Aorta (tissue), 5 donors: ENCODE measurements at regions not wholly inside any gene's neighbourhood (a gene's known extent, or its start where the extent isn't known, plus 50 kb on each side); places are given as distances from the start of the nearest gene placed in this dataset.

Experiments
- ATAC-seq: fragments of 200-7000 bp; cut with Tn5 transposase; one replicate; pipeline ENCODE4 v1.9.1; 2022; ENCODE audit warnings: moderate library complexity; ENCODE audit not compliant: low FRiP score
- DNase-seq, 2 donors: peaks; one replicate each; pipeline ENCODE4 v3.0.0-alpha.2; 2020
- H3K27ac ChIP-seq, 2 donors: one replicate each; pipeline ENCODE4 v1.5.1; 2013; ENCODE audit warnings: low read length in 2 of 2, mild to moderate bottlenecking in 2 of 2, moderate library complexity in 2 of 2, control low read depth in 1 of 2, inconsistent platforms in 1 of 2, low read depth in 1 of 2
- H3K27me3 ChIP-seq, 2 donors: one replicate each; pipeline ENCODE4 v1.6.1; 2013; ENCODE audit warnings: control low read depth in 1 of 2, low read length in 1 of 2, mild to moderate bottlenecking in 1 of 2, moderate library complexity in 1 of 2; ENCODE audit not compliant: insufficient read depth in 2 of 2, control insufficient read depth in 1 of 2
- H3K36me3 ChIP-seq, 2 donors: one replicate each; pipeline ENCODE4 v1.6.1; 2013; ENCODE audit warnings: control low read depth in 1 of 2, low read length in 1 of 2, mild to moderate bottlenecking in 1 of 2; ENCODE audit not compliant: insufficient read depth in 2 of 2, control insufficient read depth in 1 of 2
- H3K4me1 ChIP-seq, 2 donors: one replicate each; pipeline ENCODE4 v1.6.1; 2013; ENCODE audit warnings: low read length in 2 of 2, control low read depth in 1 of 2, mild to moderate bottlenecking in 1 of 2, moderate library complexity in 1 of 2; ENCODE audit not compliant: insufficient read depth in 2 of 2, control insufficient read depth in 1 of 2
- H3K4me3 ChIP-seq, 2 donors: one replicate each; pipeline ENCODE4 v1.5.1; 2013; ENCODE audit warnings: low read length in 2 of 2, control low read depth in 1 of 2, mild to moderate bottlenecking in 1 of 2
- H3K9me3 ChIP-seq: one replicate; pipeline ENCODE4 v1.6.1; 2013; ENCODE audit warnings: mild to moderate bottlenecking, low read length; ENCODE audit not compliant: control insufficient read depth
- WGBS, 2 donors: extraction: QIAGEN DNeasy Blood & Tissue Kit; methylation state at CpG; one replicate each; pipeline ENCODE4 v1.1.7; 2013; 5-methylcytosine and 5-hydroxymethylcytosine counted together
- intact Hi-C, 2 donors: fragments of 100-400 bp; cut with DNase I; formaldehyde crosslinking; loops; one replicate each; pipeline versions ENCODE4 v1.14.2 to v1.15.0; 2022
- donor health status: healthy with polysubstance abuse.
- donor health status: Bipolar disorder and iron deficiency.
- donor health status: DM: no; HTN: no; CAD: no.
- donor health status: DM: no; HTN: no; CAD: no.
- donor health status: DM: yes; HTN: yes; CAD: no.

DNA sequence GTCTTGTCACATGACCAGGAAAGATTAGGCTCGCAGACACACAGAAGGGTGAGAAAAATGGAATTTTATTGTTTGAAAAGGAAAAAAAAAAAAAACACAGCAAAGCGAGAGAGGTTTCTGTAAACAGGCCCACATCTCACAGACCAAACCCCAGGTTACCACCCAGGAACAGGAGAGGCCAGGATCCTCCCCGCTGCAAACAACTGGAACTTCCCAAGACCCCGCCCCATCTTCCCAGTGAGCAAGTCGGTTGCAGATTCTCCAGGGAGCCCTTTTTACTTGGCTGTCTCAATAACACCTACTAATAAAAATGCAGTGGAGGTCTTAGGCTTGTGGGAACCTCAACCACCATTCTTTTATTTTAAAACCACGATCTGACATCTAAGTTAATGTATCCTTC is 84.7 kb upstream of the ETS2 start:
- Histone ChIP-seq H3K27ac (no peak overlapping the region), H3K9me3 (peaks cover 2% of the 10 kb centered on the region), H3K4me3 (no peak overlapping the region), H3K27me3 (no peaks in the 10 kb centered on the region), H3K36me3 (no peaks in the 10 kb centered on the region), H3K4me1 (no peaks in the 10 kb centered on the region)
- DNase-seq = no peak
- intact Hi-C loops = no loop called here
- WGBS, 2 donors = 89 to 93% methylated on average over 6 of the region's 6 CpGs
- ATAC-seq = no peak

DNA sequence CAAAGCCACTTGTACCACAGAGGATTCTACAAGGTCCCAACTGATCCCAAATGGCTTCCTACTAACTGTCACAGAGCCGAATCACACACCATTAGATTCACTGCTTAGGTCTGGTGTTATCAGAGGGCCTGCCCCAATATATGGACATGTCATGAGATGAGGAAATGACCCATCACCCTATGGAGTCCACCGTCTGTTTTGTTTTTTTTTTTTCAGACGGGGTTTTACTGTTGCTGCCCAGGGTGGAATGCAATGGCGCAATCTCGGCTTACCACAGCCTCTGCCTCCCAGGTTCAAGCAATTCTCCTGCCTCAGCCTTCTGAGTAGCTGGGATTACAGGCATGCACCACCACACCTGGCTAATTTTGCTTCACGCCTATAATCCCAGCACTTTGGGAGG is 83.8 kb upstream of the ETS2 start:
- Histone ChIP-seq H3K4me3 (no peak overlapping the region), H3K27me3 (no peaks in the 10 kb centered on the region), H3K4me1 (no peaks in the 10 kb centered on the region), H3K27ac (no peak overlapping the region), H3K9me3 (peaks cover 2% of the 10 kb centered on the region), H3K36me3 (no peaks in the 10 kb centered on the region)
- intact Hi-C loops = no loop called here
- 92 to 95% methylated on average over 6 of the region's 6 CpGs for WGBS, 2 donors
- no peak for ATAC-seq
- no peak for DNase-seq

DNA sequence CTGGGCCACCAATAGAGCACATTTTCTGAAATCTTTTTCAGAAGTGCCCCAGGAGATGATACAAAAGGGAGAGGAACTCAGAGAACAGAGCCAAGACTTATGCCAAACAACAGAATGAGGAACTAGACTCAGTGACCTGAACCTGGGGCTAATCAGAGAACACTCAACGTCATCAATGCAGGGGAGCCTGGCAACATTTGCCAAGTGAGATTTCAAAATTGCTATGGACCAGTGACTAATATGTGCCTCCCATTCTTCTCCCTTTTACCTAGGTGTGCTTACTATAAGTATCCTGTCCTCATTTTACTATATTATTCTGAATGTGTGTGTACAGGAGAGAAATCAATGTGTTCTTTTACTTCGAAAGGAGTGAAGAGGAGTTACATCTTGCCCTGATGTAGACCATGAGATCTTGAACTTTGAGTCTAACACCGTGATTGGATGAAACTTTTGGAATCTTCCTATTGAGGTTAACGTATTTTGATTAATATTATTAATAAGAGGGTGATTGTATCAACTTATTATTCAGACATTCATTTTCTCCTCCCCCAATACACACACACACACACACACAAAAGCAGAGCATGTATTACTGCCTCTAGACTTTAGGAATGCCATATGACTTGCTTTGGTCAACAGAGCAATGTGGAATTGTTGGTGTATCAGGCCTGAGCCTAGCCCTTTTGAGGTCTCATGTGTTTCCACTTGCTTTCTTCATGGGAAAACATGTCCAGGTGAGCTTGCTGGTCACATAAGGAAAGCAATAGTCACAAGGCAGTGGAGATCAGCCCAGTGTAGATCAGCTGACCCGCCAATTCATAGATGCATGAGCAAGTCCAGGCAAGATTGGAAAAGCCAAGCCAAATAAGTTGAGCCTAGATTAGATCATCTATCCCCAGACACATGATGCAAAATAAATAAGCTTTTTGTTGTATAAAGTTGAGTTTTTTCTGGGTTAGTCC is 80.3 kb upstream of the ETS2 start:
- Histone ChIP-seq H3K27ac (no peak overlapping the region), H3K4me1 (no peaks in the 10 kb centered on the region), H3K9me3 (peaks cover 2% of the 10 kb centered on the region), H3K27me3 (no peaks in the 10 kb centered on the region), H3K4me3 (no peak overlapping the region), H3K36me3 (no peaks in the 10 kb centered on the region)
- ATAC-seq = no peak
- 84 to 85% methylated on average over 5 of the region's 5 CpGs for WGBS, 2 donors
- intact Hi-C loops = no loop called here
- DNase-seq = no peak

DNA sequence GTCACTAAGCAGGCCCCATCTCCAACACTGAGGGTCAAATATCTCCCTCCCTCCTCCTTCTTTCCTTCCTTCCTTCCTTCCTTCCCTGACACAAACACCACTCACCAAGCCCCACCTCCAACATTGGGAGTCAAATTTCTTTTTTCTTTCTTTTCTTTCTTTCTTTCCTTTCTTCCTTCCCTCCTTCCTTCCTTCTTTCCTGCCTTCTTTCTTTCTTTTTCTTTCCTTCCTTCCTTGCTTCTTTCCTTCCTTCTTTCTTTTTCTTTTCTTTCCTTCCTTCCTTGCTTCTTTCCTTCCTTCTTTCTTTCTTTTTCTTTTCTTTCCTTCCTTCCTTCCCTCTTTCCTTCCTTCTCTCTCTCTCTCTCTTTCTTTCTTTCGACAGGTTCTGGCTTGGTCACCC is 79.2 kb upstream of the ETS2 start:
- H3K9me3 ChIP-seq = peaks cover 2% of the 10 kb centered on the region
- H3K36me3 ChIP-seq = no peaks in the 10 kb centered on the region
- WGBS, 2 donors = 100% methylated on average over 1 of the region's 1 CpG
- no peak overlapping the region for H3K4me3 ChIP-seq
- no peak for DNase-seq
- H3K27me3 ChIP-seq = no peaks in the 10 kb centered on the region
- ATAC-seq = no peak
- no peak overlapping the region for H3K27ac ChIP-seq
- H3K4me1 ChIP-seq = no peaks in the 10 kb centered on the region
- intact Hi-C loops = no loop called here

DNA sequence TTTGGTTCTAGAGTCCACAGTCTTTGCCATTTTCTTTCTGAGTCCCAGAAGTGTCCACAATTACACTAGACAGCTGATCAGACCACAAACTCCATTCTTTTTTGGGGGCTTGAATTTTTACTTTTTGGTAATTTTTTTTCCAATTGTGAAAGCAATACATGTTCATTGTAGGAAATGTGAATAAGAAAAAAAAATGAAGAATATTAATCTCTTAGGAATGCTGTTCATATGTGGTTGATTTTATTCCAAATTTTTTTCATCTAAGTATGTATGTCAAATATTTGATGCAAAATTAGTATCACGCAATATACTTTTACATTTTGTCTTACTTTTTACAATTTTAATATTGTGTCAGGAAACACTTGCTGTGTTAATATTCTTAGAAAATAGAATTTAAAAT is 76.4 kb upstream of the ETS2 start:
- Histone ChIP-seq H3K4me3 (no peak overlapping the region), H3K9me3 (peaks cover 2% of the 10 kb centered on the region), H3K27me3 (no peaks in the 10 kb centered on the region), H3K4me1 (no peaks in the 10 kb centered on the region), H3K36me3 (no peaks in the 10 kb centered on the region), H3K27ac (no peak overlapping the region)
- intact Hi-C loops = no loop called here
- DNase-seq (no peak), ATAC-seq (no peak)
- WGBS, 2 donors = 97% methylated on average over 1 of the region's 1 CpG

DNA sequence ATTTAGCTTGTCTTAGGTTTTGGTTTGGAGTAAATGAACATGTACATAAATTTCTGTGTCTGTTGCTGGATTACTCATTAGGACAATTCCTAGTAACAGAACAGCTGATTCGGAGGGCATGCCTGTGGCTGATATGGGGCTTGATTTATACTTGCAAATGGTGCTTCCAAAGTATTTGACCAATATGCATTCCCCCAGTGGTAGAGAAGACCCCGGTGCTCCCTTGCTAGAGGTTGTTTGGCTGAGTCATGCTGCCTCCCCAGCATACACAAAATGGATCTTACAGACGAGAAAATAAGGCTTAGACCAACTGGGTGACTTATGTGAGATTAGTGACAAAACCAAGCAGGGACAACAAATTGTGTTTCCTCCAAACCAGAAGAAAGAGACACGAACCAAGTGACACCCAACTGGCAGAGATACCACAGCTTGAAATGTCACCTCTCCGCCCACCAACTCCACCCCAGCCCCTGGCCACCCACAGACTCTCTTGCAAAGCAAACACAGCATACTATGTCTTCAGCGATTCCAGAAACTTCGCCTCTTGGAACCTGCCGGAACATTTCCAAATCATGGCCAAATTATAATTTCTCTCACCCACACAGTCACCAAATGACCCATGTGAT is 75.9 kb upstream of the ETS2 start:
- intact Hi-C loops = loop anchor here (5.0 to 10.0 kb wide), 5 partner anchors 77 to 407 kb away; partner anchors contain the start of gene ETS2 (in 1 of the 2)
- Histone ChIP-seq H3K4me3 (no peak overlapping the region), H3K36me3 (no peaks in the 10 kb centered on the region), H3K9me3 (peaks cover 2% of the 10 kb centered on the region), H3K27ac (peak overlapping the region in 1 of 2 donors; percentile 17), H3K27me3 (no peaks in the 10 kb centered on the region), H3K4me1 (no peaks in the 10 kb centered on the region)
- no peak for ATAC-seq
- no peak for DNase-seq
- WGBS, 2 donors = 23 to 25% methylated on average over 8 of the region's 8 CpGs

DNA sequence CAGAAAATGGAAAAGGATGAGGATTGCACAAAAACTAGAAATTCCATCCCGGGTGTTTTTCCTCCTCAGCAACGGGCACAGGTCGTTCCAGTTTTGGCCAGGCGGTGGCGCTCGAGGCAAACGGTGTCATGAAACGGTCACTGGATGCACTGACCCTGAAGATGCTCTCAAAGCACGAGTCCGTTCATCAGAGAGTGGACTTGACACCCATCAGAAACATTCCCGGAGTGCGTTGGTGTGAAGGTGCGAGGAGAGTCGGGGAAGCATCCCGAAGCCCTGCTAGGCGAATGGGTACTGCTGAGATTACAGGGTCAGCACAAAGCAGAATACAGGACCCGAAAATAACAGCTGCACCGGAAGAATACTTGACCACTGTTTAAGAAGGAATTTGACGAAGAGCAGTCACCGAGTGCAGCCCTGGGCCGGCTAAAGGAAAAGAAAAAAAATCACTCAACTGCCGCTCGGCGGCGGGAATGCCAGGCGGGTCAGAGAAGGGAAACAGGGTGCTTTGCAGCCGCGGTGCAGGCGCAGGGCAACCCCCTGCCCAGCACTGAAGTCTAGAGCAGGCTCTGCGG is 71.7 kb upstream of the ETS2 start:
- DNase-seq (peak; percentile 93 to 98), ATAC-seq (peak; percentile 94)
- 0 to 1% methylated on average over 30 of the region's 30 CpGs for WGBS, 2 donors
- no peaks in the 10 kb centered on the region for H3K27me3 ChIP-seq
- H3K4me3 ChIP-seq = peak overlapping the region in 1 of 2 donors; percentile 20
- no peaks in the 10 kb centered on the region for H3K9me3 ChIP-seq
- no peaks in the 10 kb centered on the region for H3K4me1 ChIP-seq
- intact Hi-C loops = loop anchor here (1.0 to 10.0 kb wide), 7 partner anchors 71 to 403 kb away; partner anchors contain the start of gene ETS2 (in 2 of the 2)
- peak overlapping the region; percentile 10 to 50 for H3K27ac ChIP-seq
- H3K36me3 ChIP-seq = no peaks in the 10 kb centered on the region

DNA sequence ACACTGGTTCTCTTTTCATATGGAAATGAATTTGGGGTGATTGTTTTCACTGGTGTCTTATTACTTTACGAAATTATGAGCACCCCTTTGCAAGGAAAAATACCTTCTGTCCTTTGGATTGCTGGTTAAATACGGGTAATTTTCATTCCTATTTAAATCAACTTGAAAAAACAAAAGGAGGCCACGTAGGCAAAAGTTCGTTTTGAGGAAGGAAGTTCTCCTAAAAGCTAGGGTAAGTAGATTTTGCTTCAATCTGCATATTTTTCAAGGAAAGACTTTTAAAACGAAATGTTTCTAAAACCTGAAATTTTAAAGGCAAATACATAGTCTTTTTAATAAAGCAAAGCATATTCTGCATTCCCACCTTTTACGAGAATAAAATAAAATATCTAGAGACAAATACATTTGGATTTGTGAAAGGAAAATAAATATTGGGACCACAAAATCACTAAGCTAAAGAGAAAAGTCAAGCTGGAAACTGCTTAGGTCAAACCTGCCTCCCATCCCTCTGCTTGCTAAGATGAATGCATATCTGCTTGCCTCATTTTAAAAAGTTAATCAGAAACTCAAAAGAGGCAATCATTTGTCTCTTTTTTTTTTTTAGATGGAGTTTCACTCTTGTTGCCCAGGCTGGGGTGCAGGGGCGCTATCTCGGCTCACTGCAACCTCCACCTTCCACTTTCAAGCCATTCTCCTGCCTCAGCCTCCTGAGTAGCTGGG is 70.9 kb upstream of the ETS2 start:
- no peaks in the 10 kb centered on the region for H3K4me1 ChIP-seq
- 41 to 44% methylated on average over 8 of the region's 8 CpGs for WGBS, 2 donors
- H3K9me3 ChIP-seq = no peaks in the 10 kb centered on the region
- H3K27me3 ChIP-seq = no peaks in the 10 kb centered on the region
- intact Hi-C loops = loop anchor here (1.0 to 10.0 kb wide), 7 partner anchors 70 to 402 kb away; partner anchors contain the start of gene ETS2 (in 2 of the 2)
- no peaks in the 10 kb centered on the region for H3K36me3 ChIP-seq
- H3K27ac ChIP-seq = peak overlapping the region; percentile 10 to 28
- no peak for ATAC-seq
- DNase-seq = no peak
- peak overlapping the region in 1 of 2 donors; percentile 20 for H3K4me3 ChIP-seq
